Neural crest cell (in vitro differentiated cells): ENCODE measurements at regions not wholly inside any gene's neighbourhood (a gene's known extent, or its start where the extent isn't known, plus 50 kb on each side); places are given as distances from the start of the nearest gene placed in this dataset.

Source experiments
- DNase-seq: peaks from one replicate; pipeline ENCODE4 v3.0.0; 2021; ENCODE audit warnings: low read depth, mixed read lengths, low spot score
- H3K27ac Mint-ChIP-seq: one replicate; pipeline ENCODE4 v1.8.0; 2021; ENCODE audit warnings: mild to moderate bottlenecking, mixed read lengths; ENCODE audit not compliant: unreplicated experiment
- H3K27me3 Mint-ChIP-seq: 2 replicates; pipeline ENCODE4 v1.8.0; 2021; ENCODE audit warnings: low read depth, mild to moderate bottlenecking, mixed read lengths
- H3K36me3 Mint-ChIP-seq: 2 replicates; pipeline ENCODE4 v1.8.0; 2021; ENCODE audit warnings: low read depth, mild to moderate bottlenecking, mixed read lengths
- H3K4me1 Mint-ChIP-seq: 2 replicates; pipeline ENCODE4 v1.8.0; 2021; ENCODE audit warnings: mixed read lengths
- H3K4me3 Mint-ChIP-seq: one replicate; pipeline ENCODE4 v1.8.0; 2021; ENCODE audit warnings: mild to moderate bottlenecking, mixed read lengths
- H3K9me3 Mint-ChIP-seq: 2 replicates; pipeline ENCODE4 v1.8.0; 2021; ENCODE audit warnings: mixed read lengths
- TF ChIP-seq, protein P1 (sequence below): fragments of 200-600 bp; sonication (generic); conservative IDR thresholded peaks from 2 replicates; pipeline ENCODE4 v1.5.0; 2021; ENCODE audit warnings: antibody characterized with exemption, mild to moderate bottlenecking

DNA sequence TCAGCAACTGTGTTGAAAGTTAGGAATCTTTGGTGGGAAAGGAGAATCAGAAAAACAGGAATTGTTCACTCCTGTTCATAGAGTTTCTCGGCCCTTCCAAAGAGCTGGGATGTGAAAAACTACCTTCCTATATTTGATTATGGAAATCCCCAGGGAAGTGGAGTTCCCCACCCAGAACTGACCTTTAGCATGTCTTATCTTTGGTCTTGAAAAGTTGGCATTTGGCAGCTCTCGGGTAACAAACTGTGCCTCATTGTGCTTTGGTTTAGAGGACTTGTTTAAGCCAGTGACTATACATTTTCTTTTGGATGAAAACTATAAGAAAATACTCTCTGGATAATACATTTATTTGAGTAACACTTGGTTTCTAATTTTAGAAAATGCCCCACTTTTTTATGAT, 51.3 kb upstream of the CERS6 start:
- no peak overlapping the region for H3K27ac Mint-ChIP-seq
- H3K36me3 Mint-ChIP-seq: peaks cover 7% of the 10 kb centered on the region
- no peaks in the 10 kb centered on the region for H3K27me3 Mint-ChIP-seq
- TF ChIP-seq, protein P1, sequence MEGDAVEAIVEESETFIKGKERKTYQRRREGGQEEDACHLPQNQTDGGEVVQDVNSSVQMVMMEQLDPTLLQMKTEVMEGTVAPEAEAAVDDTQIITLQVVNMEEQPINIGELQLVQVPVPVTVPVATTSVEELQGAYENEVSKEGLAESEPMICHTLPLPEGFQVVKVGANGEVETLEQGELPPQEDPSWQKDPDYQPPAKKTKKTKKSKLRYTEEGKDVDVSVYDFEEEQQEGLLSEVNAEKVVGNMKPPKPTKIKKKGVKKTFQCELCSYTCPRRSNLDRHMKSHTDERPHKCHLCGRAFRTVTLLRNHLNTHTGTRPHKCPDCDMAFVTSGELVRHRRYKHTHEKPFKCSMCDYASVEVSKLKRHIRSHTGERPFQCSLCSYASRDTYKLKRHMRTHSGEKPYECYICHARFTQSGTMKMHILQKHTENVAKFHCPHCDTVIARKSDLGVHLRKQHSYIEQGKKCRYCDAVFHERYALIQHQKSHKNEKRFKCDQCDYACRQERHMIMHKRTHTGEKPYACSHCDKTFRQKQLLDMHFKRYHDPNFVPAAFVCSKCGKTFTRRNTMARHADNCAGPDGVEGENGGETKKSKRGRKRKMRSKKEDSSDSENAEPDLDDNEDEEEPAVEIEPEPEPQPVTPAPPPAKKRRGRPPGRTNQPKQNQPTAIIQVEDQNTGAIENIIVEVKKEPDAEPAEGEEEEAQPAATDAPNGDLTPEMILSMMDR: no peak
- no peak for DNase-seq
- no peaks in the 10 kb centered on the region for H3K4me1 Mint-ChIP-seq
- H3K9me3 Mint-ChIP-seq: peaks cover 15% of the 10 kb centered on the region
- H3K4me3 Mint-ChIP-seq: no peak overlapping the region
